ENCODE measurements at regions not wholly inside any gene's neighbourhood (a gene's known extent, or its start where the extent isn't known, plus 50 kb on each side); places are given as distances from the start of the nearest gene placed in this dataset.
"Not testable (repeated sequence)": the region's sequence is repeated elsewhere in the genome, so short reads cannot be mapped to it uniquely, and the experiment has no call there.

- H3K79me2 ChIP-seq (ENCODE audit: insufficient read depth, low read length); H3K27me3 ChIP-seq (ENCODE audit: control insufficient read depth in 1 of 2, insufficient read depth in 2 of 2, low read length in 2 of 2); H4K20me1 ChIP-seq (ENCODE audit: insufficient read depth, low read length); H3K4me2 ChIP-seq (ENCODE audit: low read depth, low read length); intact Hi-C loops (cut with micrococcal nuclease; ENCODE audit: unreplicated experiment); CTCF ChIA-PET (ENCODE audit: low intra/inter-chr PET ratio, low total read pairs); H3K27ac ChIP-seq (ENCODE audit: extremely low read length, insufficient read depth, low read length); BruUV-seq (replicated peaks); H3K4me3 ChIP-seq (replicated peaks in 1 of 3; ENCODE audit: insufficient read depth in 1 of 3, low read depth in 2 of 3, low read length in 3 of 3); H2AFZ ChIP-seq (ENCODE audit: low read length); H3K9ac ChIP-seq (ENCODE audit: insufficient read depth, low read depth, low read length); FAIRE-seq; ATAC-seq; in situ Hi-C loops (cut with HindIII; ENCODE audit: extremely low pct_ligation_motif_present, low pct_unique_long_range_greater_than_20kb); H3K36me3 ChIP-seq (replicated peaks in 1 of 2; ENCODE audit: control insufficient read depth in 1 of 2, insufficient read depth in 2 of 2, low read length in 2 of 2); H3K4me1 ChIP-seq (ENCODE audit: insufficient read depth, low read length); POLR2A ChIA-PET; DNase-seq (ENCODE audit: low spot score): not testable (repeated sequence)
- WGBS (ENCODE audit: low lambda C conversion rate) = no CpG with 5 or more reads among the region's 1 CpG
- peaks cover 26% of the 10 kb centered on the region for H3K9me3 ChIP-seq (ENCODE audit: low read length)
Measured at GRCh38 chr10:42232955-42233354, 405.4 kb downstream of the ZNF33B start.

- H3K4me3 ChIP-seq (replicated peaks in 1 of 3; ENCODE audit: insufficient read depth in 1 of 3, low read depth in 2 of 3, low read length in 3 of 3); H3K9ac ChIP-seq (ENCODE audit: insufficient read depth, low read depth, low read length); BruUV-seq (replicated peaks); H3K27ac ChIP-seq (ENCODE audit: extremely low read length, insufficient read depth, low read length); intact Hi-C loops (cut with micrococcal nuclease; ENCODE audit: unreplicated experiment); in situ Hi-C loops (cut with HindIII; ENCODE audit: extremely low pct_ligation_motif_present, low pct_unique_long_range_greater_than_20kb); H3K27me3 ChIP-seq (ENCODE audit: control insufficient read depth in 1 of 2, insufficient read depth in 2 of 2, low read length in 2 of 2); ATAC-seq; H3K79me2 ChIP-seq (ENCODE audit: insufficient read depth, low read length); CTCF ChIA-PET (ENCODE audit: low intra/inter-chr PET ratio, low total read pairs); FAIRE-seq; POLR2A ChIA-PET; H3K36me3 ChIP-seq (replicated peaks in 1 of 2; ENCODE audit: control insufficient read depth in 1 of 2, insufficient read depth in 2 of 2, low read length in 2 of 2); H4K20me1 ChIP-seq (ENCODE audit: insufficient read depth, low read length); H3K4me1 ChIP-seq (ENCODE audit: insufficient read depth, low read length); H2AFZ ChIP-seq (ENCODE audit: low read length); H3K4me2 ChIP-seq (ENCODE audit: low read depth, low read length); DNase-seq (ENCODE audit: low spot score): not testable (repeated sequence)
- WGBS (ENCODE audit: low lambda C conversion rate) = 0% methylated on average over 4 of the region's 4 CpGs
- H3K9me3 ChIP-seq (ENCODE audit: low read length) = peaks cover 35% of the 10 kb centered on the region
Measured at GRCh38 chr10:42230812-42231211, 407.6 kb downstream of the ZNF33B start.

- H3K4me1 ChIP-seq (ENCODE audit: insufficient read depth, low read length); H3K9ac ChIP-seq (ENCODE audit: insufficient read depth, low read depth, low read length); H3K27me3 ChIP-seq (ENCODE audit: control insufficient read depth in 1 of 2, insufficient read depth in 2 of 2, low read length in 2 of 2); CTCF ChIA-PET (ENCODE audit: low intra/inter-chr PET ratio, low total read pairs); FAIRE-seq; H4K20me1 ChIP-seq (ENCODE audit: insufficient read depth, low read length); H3K36me3 ChIP-seq (replicated peaks in 1 of 2; ENCODE audit: control insufficient read depth in 1 of 2, insufficient read depth in 2 of 2, low read length in 2 of 2); ATAC-seq; DNase-seq (ENCODE audit: low spot score); BruUV-seq (replicated peaks); H3K79me2 ChIP-seq (ENCODE audit: insufficient read depth, low read length); H3K4me2 ChIP-seq (ENCODE audit: low read depth, low read length); H2AFZ ChIP-seq (ENCODE audit: low read length); H3K27ac ChIP-seq (ENCODE audit: extremely low read length, insufficient read depth, low read length); intact Hi-C loops (cut with micrococcal nuclease; ENCODE audit: unreplicated experiment); in situ Hi-C loops (cut with HindIII; ENCODE audit: extremely low pct_ligation_motif_present, low pct_unique_long_range_greater_than_20kb); POLR2A ChIA-PET; H3K4me3 ChIP-seq (replicated peaks in 1 of 3; ENCODE audit: insufficient read depth in 1 of 3, low read depth in 2 of 3, low read length in 3 of 3): not testable (repeated sequence)
- peaks cover 35% of the 10 kb centered on the region for H3K9me3 ChIP-seq (ENCODE audit: low read length)
- WGBS (ENCODE audit: low lambda C conversion rate) = 0% methylated on average over 2 of the region's 2 CpGs
Measured at GRCh38 chr10:42230115-42230514, 408.3 kb downstream of the ZNF33B start.
